Stimulated activated CD8-positive, alpha-beta memory T cell treated with anti-CD3 and anti-CD28 coated beads, Interleukin-2, amount 100 ng/mL, for 1 hour (primary cell): ENCODE measurements at regions not wholly inside any gene's neighbourhood (a gene's known extent, or its start where the extent isn't known, plus 50 kb on each side); places are given as distances from the start of the nearest gene placed in this dataset.
"Not testable (repeated sequence)": the region's sequence is repeated elsewhere in the genome, so short reads cannot be mapped to it uniquely, and the experiment has no call there.

Experiments
- DNase-seq, 2 donors: peaks; one replicate each; pipeline ENCODE4 v3.0.0-alpha.2; 2020; ENCODE audit warnings: low read depth in 2 of 2

DNA sequence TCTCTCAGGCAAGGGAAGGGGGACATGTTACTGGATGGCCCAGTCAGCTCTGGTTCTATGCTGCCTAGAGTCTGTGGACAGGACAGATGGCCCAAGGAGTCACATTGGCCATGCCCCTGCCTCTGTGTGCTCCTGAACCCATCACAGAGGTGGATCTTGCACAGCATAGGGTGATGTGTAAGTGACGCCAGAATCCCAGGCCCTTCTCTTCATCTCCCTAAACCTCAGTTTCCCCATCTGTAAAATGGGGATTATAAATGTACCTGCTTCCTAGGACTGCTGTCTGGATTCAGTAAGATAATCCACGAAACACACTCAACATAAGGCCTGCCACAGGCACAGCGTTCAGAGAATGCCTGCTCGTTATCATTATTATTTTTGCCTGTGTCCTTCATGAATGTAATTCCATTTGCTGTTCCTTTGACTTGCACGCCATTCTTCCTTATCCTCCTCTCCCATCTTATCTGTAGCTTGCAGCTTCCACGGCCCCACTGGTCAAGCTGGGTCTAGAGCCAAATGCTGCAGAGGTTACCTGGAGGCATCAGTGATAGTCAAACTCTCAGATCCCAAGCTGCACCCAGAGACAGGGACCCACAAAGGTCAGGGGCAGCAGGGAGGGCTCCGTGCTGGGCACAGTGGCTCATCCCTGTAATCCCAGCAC is 207.0 kb downstream of the MN1 start:
- no peak for DNase-seq

DNA sequence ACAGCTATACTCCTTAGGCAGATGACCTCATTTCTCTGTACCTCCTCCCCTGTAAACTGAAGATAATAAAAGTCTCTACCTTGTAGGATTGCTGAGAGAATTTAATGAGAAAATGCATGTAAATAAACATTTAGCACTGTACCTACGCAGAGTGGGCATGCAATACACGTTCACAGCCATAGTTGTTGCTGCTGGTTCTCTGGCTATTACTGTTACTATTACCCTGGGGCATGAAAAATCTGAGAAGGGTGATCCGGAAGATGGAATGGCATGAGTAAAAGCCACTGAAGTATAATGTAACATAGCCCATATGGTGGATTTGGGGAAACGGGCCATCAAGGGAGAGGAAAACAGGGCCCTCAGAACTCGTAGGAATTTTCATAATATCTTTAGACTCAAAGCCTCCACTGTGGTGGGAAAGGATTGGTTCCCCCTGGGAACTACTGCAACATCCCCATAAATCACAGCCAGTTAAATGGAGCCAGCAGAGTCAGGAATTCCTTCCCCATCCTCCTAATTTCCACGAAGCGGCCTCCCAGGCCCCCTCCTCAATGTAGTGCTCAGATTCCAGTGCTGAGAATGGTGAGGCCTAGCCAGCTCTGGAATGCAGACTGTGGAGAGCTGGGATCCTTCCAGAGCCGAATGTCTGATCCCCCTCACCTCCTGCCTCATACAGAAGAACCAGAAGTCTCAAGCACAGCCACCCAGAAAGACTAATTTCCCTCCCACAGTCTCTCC is 205.3 kb downstream of the MN1 start:
- no peak for DNase-seq

DNA sequence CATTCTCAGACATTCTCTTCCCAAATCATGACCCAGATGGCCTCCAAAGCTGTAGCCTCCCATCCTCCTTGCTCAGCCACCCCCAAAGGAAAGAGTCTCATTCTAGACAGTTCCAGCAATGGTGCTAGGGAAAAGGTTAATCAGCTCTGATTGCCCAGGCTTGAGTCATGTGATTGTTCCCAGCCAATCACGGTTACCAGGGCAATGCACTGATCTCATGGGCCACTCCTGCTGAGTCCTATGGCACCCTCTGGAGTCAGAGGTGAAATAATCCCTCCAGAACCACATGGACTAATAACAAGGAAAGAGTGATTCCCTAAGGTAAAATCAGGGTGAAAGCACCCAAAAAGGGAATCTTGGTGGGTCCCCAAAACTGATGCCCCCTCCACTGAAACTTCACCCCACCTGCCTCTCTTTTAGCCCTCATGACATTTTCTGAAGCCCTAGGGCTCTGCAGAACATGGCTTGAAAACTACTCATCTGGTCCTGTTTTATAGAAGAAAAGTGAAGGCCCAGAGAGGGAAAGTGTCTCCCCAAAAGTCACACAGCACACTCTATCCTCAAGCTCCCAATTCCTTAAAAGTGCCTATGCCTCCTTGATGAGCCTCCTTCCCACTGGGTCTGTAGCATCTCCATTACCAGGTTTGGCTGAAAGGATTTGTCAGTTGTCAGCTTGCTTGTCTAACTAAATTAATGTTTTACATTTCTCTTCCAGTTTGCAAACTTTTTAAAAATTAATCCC is 203.7 kb downstream of the MN1 start:
- no peak for DNase-seq

DNA sequence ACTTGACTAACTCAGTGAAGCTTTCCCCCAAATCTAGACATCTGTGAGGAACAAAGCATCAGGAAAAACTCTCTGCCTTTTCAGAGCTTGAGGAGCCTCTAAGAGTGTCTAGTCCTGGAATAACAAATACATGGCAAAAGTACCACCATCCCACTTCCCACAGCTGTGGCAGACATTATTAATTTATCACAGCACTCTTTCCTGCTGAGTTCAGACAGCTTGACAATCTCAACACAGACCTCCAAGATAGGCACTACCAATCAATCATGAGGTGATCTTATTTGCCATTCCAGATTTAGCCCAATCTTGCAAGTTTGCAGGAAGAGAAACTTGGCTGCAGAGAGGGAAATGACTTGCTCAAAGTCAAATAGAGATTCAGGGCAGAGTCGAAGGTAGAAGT is 202.8 kb downstream of the MN1 start:
- no peak for DNase-seq

DNA sequence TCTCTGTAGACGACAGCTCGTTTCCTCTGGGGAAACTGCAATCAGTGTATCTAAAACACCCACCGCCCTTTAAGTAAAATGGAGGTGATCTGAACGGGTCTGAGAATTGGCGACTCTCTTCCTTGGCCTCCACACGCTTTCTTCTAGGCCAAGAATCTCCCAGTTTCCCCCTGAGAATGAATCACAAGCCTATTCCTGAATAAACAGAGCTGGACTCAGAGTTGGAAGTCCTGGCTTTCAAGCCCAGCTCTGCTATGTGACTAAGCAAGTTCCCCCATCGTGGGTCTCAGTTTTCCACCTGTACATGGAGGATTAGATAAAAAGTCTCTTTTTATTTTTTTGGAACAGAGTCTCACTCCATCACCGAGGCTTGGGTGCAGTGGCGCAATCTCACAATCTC is 200.4 kb downstream of the MN1 start:
- no peak for DNase-seq

DNA sequence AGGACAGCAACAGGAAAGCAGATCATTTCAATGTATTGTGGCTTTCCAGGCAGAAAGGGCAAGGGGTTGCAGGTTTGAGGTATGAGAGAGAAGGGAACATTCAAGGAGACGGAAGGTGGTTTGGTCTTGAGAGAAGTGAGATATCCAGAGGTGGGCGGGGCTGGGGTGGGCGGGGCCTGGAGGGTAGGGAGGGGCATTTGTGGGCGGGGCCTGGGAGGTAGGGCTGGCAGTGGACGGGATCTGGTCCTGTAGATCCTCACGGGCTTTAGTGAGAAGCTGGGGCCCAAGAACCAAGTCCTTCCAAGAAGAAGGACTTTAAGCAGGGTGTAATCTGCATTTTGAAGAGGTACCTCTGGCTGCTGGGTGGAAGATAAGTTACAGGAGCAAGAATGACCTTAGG is 199.2 kb downstream of the MN1 start:
- no peak for DNase-seq

DNA sequence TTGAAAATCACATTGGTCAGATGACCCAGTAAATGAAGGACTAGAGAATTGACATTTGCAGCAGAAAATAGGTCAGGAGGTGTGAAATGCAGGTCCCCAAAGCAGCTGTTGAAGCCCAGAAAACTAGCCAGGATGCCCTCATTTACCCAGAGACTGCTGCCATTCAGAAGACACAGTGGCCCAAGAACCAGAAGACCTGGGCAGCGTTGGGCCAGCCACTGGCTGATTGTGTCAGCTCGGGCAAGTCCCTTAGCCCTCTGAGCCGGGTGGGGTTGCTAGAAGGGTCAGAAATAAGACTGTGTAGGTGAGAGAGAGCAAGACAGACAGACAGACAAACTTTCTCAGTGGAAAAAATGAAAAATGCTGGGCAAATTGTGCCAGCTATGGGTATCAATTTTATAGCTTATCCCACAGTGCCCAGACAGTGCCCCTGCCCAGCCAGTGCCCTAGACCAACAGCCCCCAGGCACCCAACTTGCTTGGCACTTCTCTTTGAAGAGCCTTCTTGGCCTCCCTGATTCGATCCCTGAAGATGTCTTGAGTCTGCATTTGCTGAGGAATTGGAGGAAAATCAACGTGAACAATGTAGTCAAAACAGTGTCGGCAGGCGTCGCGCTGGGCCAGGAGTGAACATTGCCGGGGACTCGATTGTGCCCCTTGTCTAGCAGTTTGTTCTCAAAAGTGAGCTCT is 198.3 kb downstream of the MN1 start:
- DNase-seq, result no peak

DNA sequence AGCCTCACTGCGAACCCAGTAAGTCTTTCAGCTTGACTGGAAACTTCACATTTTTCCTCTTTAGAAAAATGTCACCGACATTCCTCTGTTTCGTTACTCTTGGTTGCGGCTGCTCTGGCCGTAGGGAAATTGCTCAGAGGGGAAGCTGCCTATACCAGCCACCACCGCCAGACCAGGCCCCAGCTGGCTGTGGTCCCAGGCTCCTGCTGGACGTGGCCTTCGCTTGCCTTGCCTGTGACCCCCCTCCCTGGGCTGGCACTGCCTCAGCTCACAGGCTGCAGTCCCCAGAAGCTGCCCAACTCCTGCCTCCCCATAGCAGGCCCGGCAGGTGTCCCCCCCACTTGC is 197.8 kb downstream of the MN1 start:
- no peak for DNase-seq

DNA sequence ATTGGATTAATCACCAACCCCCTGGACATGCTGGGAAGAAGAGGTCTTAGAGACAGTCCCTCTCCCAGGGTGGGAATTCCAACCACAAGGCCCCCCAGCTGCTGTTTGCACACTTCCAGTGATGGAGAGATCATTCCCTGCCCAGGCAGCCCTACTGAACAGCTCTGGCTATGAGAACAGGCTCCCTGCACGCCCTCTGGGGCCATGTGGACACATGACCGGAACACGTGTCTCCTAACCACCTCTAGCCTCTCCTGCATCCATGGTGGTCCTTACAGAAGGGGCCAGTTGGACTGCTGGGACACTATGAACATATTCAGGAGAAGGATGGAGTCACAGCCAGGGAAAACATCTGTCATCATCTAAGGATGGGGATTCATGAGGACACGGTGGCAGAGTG is 196.2 kb downstream of the MN1 start:
- no peak for DNase-seq

DNA sequence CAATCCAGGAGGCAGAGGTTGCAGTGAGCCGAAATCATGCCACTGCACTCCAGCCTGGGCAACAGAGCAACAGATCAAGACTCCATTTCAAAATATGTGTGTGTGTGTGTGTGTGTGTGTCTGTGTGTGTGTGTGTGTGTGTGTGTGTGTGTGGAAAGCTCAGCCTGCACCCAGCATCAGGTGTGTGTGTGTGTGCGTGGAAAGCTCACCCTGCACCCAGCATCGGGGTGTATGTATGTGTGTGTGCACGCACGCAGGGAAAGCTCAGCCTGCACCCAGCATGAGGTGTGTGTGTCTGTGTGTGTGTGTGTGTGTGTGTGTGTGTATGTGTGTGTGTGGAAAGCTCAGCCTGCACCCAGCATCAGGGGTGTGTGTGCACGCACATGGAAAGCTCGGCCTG is 193.8 kb downstream of the MN1 start:
- not testable (repeated sequence) for DNase-seq

DNA sequence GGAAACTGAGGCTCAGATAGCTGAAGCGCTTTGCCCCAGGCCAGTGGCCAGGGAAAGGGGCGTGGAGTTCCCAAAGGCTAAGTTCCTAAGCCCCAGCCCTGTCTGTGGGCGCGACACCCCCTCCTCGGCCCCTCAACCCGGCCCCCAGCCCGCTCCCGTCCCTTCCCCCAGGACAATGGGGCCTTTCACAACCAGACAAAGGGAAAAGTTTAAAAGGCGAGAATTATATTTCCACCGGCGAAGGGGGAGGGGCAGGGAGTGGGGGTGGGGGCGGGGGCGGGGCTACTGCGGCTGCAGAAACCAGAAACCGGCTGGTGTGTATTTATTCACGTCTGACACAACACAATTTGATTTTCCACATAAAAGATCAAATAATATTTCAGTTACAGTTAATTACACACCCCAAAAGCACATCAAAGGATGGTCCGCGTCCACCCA is 192.1 kb downstream of the MN1 start:
- DNase-seq, result no peak

DNA sequence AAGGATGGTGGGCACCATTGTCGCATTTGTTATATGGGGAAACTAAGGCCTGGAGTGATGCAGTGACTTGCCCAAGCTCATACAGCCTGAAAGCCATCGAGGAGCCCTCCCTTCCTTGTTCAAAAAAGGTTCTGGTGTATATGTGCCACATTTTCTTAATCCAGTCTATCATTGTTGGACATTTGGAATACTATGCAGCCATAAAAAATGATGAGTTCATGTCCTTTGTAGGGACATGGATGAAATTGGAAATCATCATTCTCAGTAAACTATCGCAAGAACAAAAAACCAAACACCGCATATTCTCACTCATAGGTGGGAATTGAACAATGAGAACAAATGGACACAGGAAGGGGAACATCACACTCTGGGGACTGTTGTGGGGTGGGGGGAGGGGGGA is 191.4 kb downstream of the MN1 start:
- not testable (repeated sequence) for DNase-seq

DNA sequence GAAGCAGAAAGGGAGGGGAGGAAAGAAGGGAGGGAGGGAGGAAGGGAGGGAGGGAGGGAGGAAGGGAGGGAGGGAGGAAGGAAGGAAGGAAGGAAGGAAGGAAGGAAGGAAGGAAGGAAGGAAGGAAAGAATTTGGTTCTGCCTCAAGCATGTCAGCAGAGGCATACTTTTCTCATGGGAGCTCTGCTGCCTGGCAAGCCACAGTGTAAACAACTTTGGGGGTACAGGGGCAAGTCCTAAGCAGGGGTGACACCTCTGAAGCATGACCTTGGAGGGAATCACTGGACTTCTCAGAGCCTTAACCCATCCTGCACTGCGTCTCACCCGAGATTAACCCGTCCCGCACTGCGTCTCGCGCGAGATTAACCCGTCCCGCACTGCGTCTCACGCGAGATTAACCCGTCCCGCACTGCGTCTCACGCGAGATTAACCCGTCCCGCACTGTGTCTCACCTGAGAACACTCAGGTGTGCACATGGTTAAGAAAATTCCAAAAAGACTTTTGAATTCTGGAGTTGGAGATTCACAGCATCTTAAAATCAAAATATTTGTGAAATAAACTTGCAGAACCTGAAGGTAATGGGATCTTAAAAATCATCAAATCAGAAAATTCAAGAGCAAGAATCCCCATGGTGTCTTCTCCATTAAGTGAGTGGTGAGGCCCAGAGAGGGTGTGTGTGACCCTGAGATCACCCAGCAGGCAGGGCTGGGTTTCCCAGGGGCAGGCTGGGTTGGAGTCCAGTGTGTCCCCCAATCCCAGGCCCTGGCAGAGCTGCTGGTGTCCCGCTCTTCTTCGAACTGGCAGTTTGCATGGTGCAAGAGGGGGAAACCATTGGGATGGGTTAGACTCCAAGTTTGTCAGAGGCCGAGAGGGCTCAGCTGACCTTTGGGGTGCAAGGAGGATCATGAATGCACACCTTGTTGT is 190.4 kb downstream of the MN1 start:
- no peak for DNase-seq

DNA sequence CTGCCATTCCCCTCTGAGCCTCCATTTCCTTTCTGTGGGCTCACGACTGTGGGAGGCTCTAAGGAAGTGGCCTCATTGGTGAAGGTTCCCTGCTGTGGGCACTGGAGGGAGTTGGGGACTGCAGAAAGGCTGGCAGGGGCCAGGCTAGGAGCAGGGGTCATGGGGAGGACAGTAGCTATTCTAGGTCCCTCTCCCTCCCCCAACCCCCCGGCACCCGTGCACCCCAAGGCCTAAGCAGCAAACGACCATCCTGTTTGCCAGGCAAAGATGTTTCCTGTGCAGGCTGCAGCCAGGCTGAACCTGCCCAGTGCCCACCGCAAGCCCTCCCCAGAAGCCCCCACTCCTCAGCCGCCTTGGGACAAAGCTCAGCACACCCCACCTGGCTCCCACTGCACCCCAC is 189.4 kb downstream of the MN1 start:
- no peak for DNase-seq

DNA sequence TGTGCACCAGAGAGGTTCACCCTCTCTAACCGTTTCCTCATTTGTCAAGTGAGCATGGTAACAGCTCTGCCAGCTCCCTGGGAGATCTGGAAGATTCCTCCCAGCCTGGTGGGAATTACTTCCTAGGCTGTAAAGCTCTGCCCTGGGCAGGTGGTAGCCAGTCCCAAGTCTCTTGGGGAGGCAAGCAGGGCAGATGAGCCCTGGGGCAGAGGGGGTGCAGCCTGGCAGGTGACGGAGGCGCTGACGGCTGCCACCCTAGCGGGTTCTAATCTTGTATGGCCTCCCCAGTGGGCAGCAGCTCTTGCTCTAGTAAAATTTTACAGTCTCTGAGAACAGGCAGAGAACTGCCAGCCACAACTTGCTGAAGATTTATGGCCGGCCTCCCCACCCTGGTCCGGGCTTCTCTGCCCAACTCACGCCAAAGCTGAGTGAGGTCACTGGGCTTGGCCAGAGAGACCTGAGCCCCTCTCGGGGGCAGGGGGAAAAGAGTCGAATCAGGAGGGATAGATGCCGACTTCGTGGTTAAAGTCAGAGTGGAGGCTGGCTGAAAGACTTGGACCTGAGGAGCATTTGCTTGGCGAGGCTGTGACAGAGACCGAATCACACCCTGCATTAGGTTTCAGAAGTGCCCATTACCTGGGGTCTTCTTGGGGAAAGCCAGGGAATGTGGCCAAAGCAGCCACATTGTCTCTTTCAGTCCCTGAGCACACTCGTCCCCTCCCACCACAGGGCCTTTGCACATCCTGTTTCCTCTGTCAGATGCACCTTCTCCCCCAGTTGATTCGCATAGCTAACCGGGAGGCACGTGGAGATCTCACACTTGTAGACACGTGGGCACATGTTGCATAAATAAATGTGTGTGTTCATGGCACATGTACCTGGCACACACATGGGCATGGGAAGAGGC is 188.2 kb downstream of the MN1 start:
- no peak for DNase-seq

DNA sequence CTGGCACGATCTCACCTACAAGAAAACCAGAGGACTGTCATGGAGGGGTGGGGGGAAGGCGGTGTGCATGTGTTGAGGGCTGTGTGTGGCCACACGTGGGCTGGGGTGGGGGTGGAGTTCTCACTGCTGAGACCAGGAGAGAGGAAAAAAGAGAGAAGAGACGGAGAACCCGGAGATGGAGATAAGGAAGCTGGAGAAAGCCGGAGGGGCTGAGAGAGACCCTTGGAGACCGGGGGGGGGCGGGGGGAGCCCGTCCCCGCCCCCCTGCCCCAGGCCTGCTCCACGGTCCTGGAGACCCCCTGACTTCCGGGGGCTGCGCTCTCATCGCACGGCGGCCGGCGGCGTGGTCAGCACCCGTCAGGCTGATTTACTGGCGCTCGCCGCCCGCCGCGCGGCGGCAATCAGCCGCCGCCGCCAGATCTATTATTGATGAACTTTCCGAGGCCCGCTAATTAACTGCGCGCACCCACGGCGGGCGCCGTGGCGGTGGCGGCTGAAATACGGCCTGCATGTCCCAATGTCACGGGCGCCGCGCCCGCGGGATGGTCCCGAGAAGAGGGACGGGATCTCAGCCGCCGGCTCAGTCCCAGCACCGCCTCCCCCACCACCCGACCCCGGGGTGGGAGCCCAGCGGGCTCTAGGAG is 187.4 kb downstream of the MN1 start:
- no peak for DNase-seq

DNA sequence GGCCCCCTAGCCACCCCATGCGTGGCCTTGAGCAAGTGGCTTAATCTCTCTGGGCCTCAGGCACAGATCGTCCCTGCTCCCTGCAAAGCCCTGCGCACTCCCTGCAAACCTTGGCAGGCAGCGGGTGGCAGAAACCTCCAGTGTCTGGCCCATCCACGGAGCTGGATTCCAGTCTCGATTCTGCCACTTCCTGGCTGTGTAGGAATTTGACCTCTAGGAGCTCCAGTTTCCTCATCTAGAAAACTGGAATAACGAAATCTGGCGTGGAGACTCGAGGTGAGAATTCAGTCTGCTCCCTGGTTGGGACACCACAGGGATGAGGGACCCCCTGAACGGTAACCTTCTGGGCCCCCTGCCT is 186.9 kb downstream of the MN1 start:
- no peak for DNase-seq

DNA sequence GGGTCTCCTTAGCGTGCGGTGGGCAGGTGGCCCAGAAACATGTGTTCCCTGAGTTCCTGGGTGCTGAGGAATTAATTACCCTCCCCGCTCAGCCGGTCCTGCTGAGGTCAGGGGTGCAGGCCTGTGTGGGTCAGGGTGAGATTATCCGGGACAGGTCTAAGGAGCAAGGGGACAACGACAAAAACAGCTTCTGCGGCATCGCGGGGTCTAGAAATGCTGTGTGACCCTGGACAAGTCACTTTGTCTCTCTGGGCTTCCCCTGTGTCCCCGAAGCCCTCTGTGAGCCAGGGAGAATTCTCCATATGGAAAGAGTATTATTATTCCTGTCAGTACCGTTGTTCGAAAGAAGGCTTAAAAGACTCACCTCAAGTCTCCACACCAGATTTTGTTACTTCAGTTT is 186.1 kb downstream of the MN1 start:
- no peak for DNase-seq

DNA sequence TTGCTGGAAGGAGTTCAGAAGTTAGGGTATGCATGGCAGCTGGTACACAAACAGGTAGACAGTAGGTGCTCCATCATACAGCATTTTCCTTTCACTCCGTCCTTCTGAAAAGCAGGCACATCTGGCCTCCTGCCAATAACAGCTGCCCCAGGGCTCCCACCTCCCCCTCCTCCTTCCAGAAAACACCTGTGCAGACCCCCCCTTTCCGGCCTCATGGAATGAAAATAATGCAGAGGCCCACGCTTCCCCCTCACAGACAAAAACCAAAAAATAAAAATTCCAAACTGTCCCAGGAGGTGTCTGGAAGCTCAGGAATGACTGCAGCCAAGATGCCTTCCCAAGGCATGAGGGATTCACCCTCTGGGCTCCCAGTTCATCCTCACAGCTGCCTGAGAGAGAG is 185.5 kb downstream of the MN1 start:
- DNase-seq, result no peak
